Liver (tissue), 8 donors: ENCODE measurements at regions not wholly inside any gene's neighbourhood (a gene's known extent, or its start where the extent isn't known, plus 50 kb on each side); places are given as distances from the start of the nearest gene placed in this dataset.

Source experiments
- DNase-seq: peaks from one replicate; pipeline ENCODE4 v3.0.0-alpha.2; 2017; ENCODE audit warnings: low spot score
- H3K27ac ChIP-seq, 2 donors: one replicate each; pipeline ENCODE4 v1.7.0; 2013; ENCODE audit warnings: inconsistent platforms in 2 of 2, low read length in 2 of 2, control low read depth in 1 of 2, low read depth in 1 of 2, mild to moderate bottlenecking in 1 of 2
- H3K27me3 ChIP-seq, 4 donors: one replicate each; pipeline versions ENCODE4 v1.6.1 to v1.7.0; 2013; ENCODE audit warnings: low read length in 3 of 4, inconsistent platforms in 1 of 4, mild to moderate bottlenecking in 1 of 4, moderate library complexity in 1 of 4; ENCODE audit not compliant: control insufficient read depth in 4 of 4, insufficient read depth in 4 of 4
- H3K36me3 ChIP-seq, 4 donors: one replicate each; pipeline versions ENCODE4 v1.6.1 to v1.7.0; 2013; ENCODE audit warnings: low read length in 3 of 4, mild to moderate bottlenecking in 3 of 4, low read depth in 1 of 4, moderate library complexity in 1 of 4; ENCODE audit not compliant: control insufficient read depth in 4 of 4, insufficient read depth in 3 of 4
- H3K4me1 ChIP-seq, 4 donors: one replicate each; pipeline versions ENCODE4 v1.6.1 to v1.7.0; 2013; ENCODE audit warnings: low read length in 3 of 4, mild to moderate bottlenecking in 3 of 4, moderate library complexity in 1 of 4; ENCODE audit not compliant: control insufficient read depth in 4 of 4, insufficient read depth in 4 of 4
- H3K4me3 ChIP-seq, 3 donors: one replicate each; pipeline versions ENCODE4 v1.6.1 to v1.7.0; 2013; ENCODE audit warnings: low read length in 3 of 3, control low read depth in 1 of 3, low read depth in 1 of 3, mild to moderate bottlenecking in 1 of 3
- H3K9ac ChIP-seq, 2 donors: one replicate each; pipeline ENCODE4 v1.7.0; 2013; ENCODE audit warnings: low read length in 2 of 2, mild to moderate bottlenecking in 2 of 2, moderate library complexity in 2 of 2, control low read depth in 1 of 2, low read depth in 1 of 2
- H3K9me3 ChIP-seq, 4 donors: one replicate each; pipeline versions ENCODE4 v1.6.1 to v1.7.0; 2013; ENCODE audit warnings: low read length in 3 of 4; ENCODE audit not compliant: control insufficient read depth in 4 of 4
- EGR1 ChIP-seq, 2 donors: IDR thresholded peaks; 2 replicates each; pipeline ENCODE4 v1.6.1; 2016 to 2018; ENCODE audit warnings: antibody characterized with exemption in 2 of 2, low read depth in 2 of 2
- FOXA1 ChIP-seq: IDR thresholded peaks from 2 replicates; pipeline ENCODE4 v1.6.1; 2016; ENCODE audit warnings: antibody characterized with exemption
- HNF4A ChIP-seq, 2 donors: conservative IDR thresholded peaks; 2 replicates each; pipeline ENCODE4 v1.6.1; 2016; ENCODE audit warnings: antibody characterized with exemption in 2 of 2, mild to moderate bottlenecking in 2 of 2
- RAD21 ChIP-seq, 2 donors: IDR thresholded peaks; 2 replicates each; pipeline ENCODE4 v1.6.1; 2016; ENCODE audit warnings: antibody characterized with exemption in 2 of 2, mild to moderate bottlenecking in 2 of 2
- RXRA ChIP-seq, 2 donors: IDR thresholded peaks; 2 replicates each; pipeline ENCODE4 v1.6.1; 2017 to 2018; ENCODE audit warnings: antibody characterized with exemption in 2 of 2, mild to moderate bottlenecking in 1 of 2
- WGBS: extraction: QIAGEN DNeasy Blood & Tissue Kit; methylation state at CpG from one replicate; pipeline ENCODE4 v1.1.7; 2013; 5-methylcytosine and 5-hydroxymethylcytosine counted together
- TF ChIP-seq, protein P1 (sequence below): IDR thresholded peaks from 2 replicates; pipeline ENCODE4 v1.6.1; 2016; ENCODE audit warnings: antibody characterized with exemption
- TF ChIP-seq, protein P2 (sequence below): IDR thresholded peaks from 2 replicates; pipeline ENCODE4 v1.6.1; 2016; ENCODE audit warnings: antibody characterized with exemption, mild to moderate bottlenecking
- TF ChIP-seq, protein P3 (sequence below): IDR thresholded peaks from 2 replicates; pipeline ENCODE4 v1.6.1; 2016; ENCODE audit warnings: antibody characterized with exemption
- TF ChIP-seq, protein P4 (sequence below): fragments of 150-350 bp; IDR thresholded peaks from 2 replicates; pipeline ENCODE4 v1.5.1; 2017; ENCODE audit warnings: improper control_type of control experiment, low read depth, low read length; ENCODE audit not compliant: missing input control
- donor health status: healthy.
- donor health status: healthy.
- donor health status: healthy.
- donor health status: healthy.
- donor health status: healthy.

DNA sequence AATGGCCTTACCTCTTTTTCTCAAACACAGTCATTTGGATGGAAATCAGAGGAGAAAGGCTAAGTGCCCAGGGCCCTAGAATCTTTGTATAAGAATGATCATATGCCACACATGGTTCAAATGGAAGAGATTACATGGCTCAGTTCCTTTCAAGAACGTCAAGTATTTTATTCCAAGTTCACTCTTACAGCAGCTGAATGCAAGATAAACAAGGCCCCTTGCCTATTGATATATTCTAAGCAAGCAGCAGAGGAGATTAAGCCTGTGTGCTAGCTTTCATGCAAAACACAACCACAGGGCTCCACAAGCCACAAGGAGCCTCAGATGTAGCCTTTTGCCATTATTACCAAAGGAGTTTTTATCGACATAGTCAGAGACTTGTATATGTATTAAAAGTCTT is 55.3 kb upstream of the SLCO6A1 start:
- Histone ChIP-seq H3K9me3 (peaks cover 0 to 1% (median 0%) of the 10 kb centered on the region in 4 donors), H3K4me3 (no peak overlapping the region), H3K27me3 (no peaks in the 10 kb centered on the region), H3K36me3 (no peaks in the 10 kb centered on the region), H3K9ac (no peak overlapping the region), H3K4me1 (no peaks in the 10 kb centered on the region), H3K27ac (no peak overlapping the region)
- TF ChIP-seq, protein P1, sequence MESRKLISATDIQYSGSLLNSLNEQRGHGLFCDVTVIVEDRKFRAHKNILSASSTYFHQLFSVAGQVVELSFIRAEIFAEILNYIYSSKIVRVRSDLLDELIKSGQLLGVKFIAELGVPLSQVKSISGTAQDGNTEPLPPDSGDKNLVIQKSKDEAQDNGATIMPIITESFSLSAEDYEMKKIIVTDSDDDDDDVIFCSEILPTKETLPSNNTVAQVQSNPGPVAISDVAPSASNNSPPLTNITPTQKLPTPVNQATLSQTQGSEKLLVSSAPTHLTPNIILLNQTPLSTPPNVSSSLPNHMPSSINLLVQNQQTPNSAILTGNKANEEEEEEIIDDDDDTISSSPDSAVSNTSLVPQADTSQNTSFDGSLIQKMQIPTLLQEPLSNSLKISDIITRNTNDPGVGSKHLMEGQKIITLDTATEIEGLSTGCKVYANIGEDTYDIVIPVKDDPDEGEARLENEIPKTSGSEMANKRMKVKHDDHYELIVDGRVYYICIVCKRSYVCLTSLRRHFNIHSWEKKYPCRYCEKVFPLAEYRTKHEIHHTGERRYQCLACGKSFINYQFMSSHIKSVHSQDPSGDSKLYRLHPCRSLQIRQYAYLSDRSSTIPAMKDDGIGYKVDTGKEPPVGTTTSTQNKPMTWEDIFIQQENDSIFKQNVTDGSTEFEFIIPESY, result no peak
- TF ChIP-seq, protein P2, sequence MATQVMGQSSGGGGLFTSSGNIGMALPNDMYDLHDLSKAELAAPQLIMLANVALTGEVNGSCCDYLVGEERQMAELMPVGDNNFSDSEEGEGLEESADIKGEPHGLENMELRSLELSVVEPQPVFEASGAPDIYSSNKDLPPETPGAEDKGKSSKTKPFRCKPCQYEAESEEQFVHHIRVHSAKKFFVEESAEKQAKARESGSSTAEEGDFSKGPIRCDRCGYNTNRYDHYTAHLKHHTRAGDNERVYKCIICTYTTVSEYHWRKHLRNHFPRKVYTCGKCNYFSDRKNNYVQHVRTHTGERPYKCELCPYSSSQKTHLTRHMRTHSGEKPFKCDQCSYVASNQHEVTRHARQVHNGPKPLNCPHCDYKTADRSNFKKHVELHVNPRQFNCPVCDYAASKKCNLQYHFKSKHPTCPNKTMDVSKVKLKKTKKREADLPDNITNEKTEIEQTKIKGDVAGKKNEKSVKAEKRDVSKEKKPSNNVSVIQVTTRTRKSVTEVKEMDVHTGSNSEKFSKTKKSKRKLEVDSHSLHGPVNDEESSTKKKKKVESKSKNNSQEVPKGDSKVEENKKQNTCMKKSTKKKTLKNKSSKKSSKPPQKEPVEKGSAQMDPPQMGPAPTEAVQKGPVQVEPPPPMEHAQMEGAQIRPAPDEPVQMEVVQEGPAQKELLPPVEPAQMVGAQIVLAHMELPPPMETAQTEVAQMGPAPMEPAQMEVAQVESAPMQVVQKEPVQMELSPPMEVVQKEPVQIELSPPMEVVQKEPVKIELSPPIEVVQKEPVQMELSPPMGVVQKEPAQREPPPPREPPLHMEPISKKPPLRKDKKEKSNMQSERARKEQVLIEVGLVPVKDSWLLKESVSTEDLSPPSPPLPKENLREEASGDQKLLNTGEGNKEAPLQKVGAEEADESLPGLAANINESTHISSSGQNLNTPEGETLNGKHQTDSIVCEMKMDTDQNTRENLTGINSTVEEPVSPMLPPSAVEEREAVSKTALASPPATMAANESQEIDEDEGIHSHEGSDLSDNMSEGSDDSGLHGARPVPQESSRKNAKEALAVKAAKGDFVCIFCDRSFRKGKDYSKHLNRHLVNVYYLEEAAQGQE, result no peak
- no peak for TF ChIP-seq EGR1 (IDR thresholded peaks at IDR 0.05; ENCODE audit: low read depth in 2 of 2)
- no peak for TF ChIP-seq HNF4A (conservative IDR thresholded peaks at IDR 0.05)
- TF ChIP-seq RXRA (IDR thresholded peaks at IDR 0.05), result no peak
- TF ChIP-seq FOXA1, result no peak
- TF ChIP-seq, protein P3, sequence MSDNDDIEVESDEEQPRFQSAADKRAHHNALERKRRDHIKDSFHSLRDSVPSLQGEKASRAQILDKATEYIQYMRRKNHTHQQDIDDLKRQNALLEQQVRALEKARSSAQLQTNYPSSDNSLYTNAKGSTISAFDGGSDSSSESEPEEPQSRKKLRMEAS, result no peak
- WGBS, result 29% methylated on average over 2 of the region's 2 CpGs
- no peak for DNase-seq

DNA sequence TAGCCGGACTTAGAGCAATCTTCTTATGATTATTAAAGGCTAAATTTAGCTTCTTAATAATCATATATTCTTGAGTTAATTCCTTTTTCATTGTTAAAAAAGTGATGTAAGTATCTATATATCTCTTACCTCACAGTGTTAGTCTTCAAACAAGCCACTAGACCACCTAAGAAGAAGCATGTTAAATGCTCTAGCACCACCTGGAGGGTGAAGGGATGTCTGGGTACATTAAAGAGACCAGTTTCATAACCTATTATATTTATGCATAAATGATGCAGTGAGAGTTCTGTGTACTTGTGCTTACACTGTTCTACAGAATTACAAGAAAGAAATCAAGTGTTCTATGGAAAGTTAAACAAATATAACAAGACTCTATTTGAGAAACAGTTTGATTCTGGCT is 55.9 kb upstream of the SLCO6A1 start:
- WGBS, result 96% methylated on average over 1 of the region's 1 CpG
- Histone ChIP-seq H3K9me3 (no peaks in the 10 kb centered on the region), H3K27me3 (no peaks in the 10 kb centered on the region), H3K4me3 (no peak overlapping the region), H3K36me3 (no peaks in the 10 kb centered on the region), H3K9ac (no peak overlapping the region), H3K27ac (no peak overlapping the region), H3K4me1 (no peaks in the 10 kb centered on the region)
- no peak for TF ChIP-seq EGR1 (IDR thresholded peaks at IDR 0.05; ENCODE audit: low read depth in 2 of 2)
- TF ChIP-seq, protein P4, sequence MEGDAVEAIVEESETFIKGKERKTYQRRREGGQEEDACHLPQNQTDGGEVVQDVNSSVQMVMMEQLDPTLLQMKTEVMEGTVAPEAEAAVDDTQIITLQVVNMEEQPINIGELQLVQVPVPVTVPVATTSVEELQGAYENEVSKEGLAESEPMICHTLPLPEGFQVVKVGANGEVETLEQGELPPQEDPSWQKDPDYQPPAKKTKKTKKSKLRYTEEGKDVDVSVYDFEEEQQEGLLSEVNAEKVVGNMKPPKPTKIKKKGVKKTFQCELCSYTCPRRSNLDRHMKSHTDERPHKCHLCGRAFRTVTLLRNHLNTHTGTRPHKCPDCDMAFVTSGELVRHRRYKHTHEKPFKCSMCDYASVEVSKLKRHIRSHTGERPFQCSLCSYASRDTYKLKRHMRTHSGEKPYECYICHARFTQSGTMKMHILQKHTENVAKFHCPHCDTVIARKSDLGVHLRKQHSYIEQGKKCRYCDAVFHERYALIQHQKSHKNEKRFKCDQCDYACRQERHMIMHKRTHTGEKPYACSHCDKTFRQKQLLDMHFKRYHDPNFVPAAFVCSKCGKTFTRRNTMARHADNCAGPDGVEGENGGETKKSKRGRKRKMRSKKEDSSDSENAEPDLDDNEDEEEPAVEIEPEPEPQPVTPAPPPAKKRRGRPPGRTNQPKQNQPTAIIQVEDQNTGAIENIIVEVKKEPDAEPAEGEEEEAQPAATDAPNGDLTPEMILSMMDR, result peak; percentile 7
- peak; percentile 19 to 28 for TF ChIP-seq RAD21 (IDR thresholded peaks at IDR 0.05)
- no peak for DNase-seq
